ENCODE measurements at regions not wholly inside any gene's neighbourhood (a gene's known extent, or its start where the extent isn't known, plus 50 kb on each side); places are given as distances from the start of the nearest gene placed in this dataset.

GRCh38 chr6:22880686-22881433 is 311.5 kb downstream of the HDGFL1 start:
- peak overlapping the region; percentile 28 for H3K27ac ChIP-seq (ENCODE audit: low read depth, low read length)
- H3K27me3 ChIP-seq (ENCODE audit: control insufficient read depth in 3 of 3, insufficient read depth in 3 of 3, low read length in 3 of 3), result no peaks in the 10 kb centered on the region
- H3K9ac ChIP-seq (ENCODE audit: low read depth in 1 of 3, low read length in 3 of 3), result no peak overlapping the region
- no peaks in the 10 kb centered on the region for H3K9me3 ChIP-seq (ENCODE audit: control insufficient read depth in 3 of 3, low read length in 3 of 3)
- peaks cover 2 to 5% (median 5%) of the 10 kb centered on the region in 3 donors for H3K4me1 ChIP-seq (ENCODE audit: control insufficient read depth in 3 of 3, insufficient read depth in 3 of 3, low read length in 3 of 3)
- H3K36me3 ChIP-seq (ENCODE audit: control insufficient read depth in 3 of 3, insufficient read depth in 3 of 3, low read length in 3 of 3), result no peaks in the 10 kb centered on the region
- H3K4me3 ChIP-seq (ENCODE audit: low read length in 3 of 3), result no peak overlapping the region

GRCh38 chr6:22882581-22882980 is 313.2 kb downstream of the HDGFL1 start:
- Histone ChIP-seq H3K27ac (ENCODE audit: low read depth, low read length) (no peak overlapping the region), H3K27me3 (ENCODE audit: control insufficient read depth in 3 of 3, insufficient read depth in 3 of 3, low read length in 3 of 3) (no peaks in the 10 kb centered on the region), H3K4me1 (ENCODE audit: control insufficient read depth in 3 of 3, insufficient read depth in 3 of 3, low read length in 3 of 3) (peaks cover 2 to 5% (median 5%) of the 10 kb centered on the region in 3 donors), H3K36me3 (ENCODE audit: control insufficient read depth in 3 of 3, insufficient read depth in 3 of 3, low read length in 3 of 3) (no peaks in the 10 kb centered on the region), H3K9ac (ENCODE audit: low read depth in 1 of 3, low read length in 3 of 3) (no peak overlapping the region), H3K4me3 (ENCODE audit: low read length in 3 of 3) (no peak overlapping the region), H3K9me3 (ENCODE audit: control insufficient read depth in 3 of 3, low read length in 3 of 3) (no peaks in the 10 kb centered on the region)

GRCh38 chr6:22883061-22883717 is 313.8 kb downstream of the HDGFL1 start:
- Histone ChIP-seq H3K4me1 (ENCODE audit: control insufficient read depth in 3 of 3, insufficient read depth in 3 of 3, low read length in 3 of 3) (peaks cover 2 to 5% (median 5%) of the 10 kb centered on the region in 3 donors), H3K9ac (ENCODE audit: low read depth in 1 of 3, low read length in 3 of 3) (no peak overlapping the region), H3K4me3 (ENCODE audit: low read length in 3 of 3) (no peak overlapping the region), H3K27me3 (ENCODE audit: control insufficient read depth in 3 of 3, insufficient read depth in 3 of 3, low read length in 3 of 3) (no peaks in the 10 kb centered on the region), H3K27ac (ENCODE audit: low read depth, low read length) (no peak overlapping the region), H3K36me3 (ENCODE audit: control insufficient read depth in 3 of 3, insufficient read depth in 3 of 3, low read length in 3 of 3) (no peaks in the 10 kb centered on the region), H3K9me3 (ENCODE audit: control insufficient read depth in 3 of 3, low read length in 3 of 3) (no peaks in the 10 kb centered on the region)

GRCh38 chr6:22884456-22884855 is 315.1 kb downstream of the HDGFL1 start:
- Histone ChIP-seq H3K4me1 (ENCODE audit: control insufficient read depth in 3 of 3, insufficient read depth in 3 of 3, low read length in 3 of 3) (peaks cover 2 to 5% (median 5%) of the 10 kb centered on the region in 3 donors), H3K9ac (ENCODE audit: low read depth in 1 of 3, low read length in 3 of 3) (no peak overlapping the region), H3K9me3 (ENCODE audit: control insufficient read depth in 3 of 3, low read length in 3 of 3) (no peaks in the 10 kb centered on the region), H3K27ac (ENCODE audit: low read depth, low read length) (no peak overlapping the region), H3K36me3 (ENCODE audit: control insufficient read depth in 3 of 3, insufficient read depth in 3 of 3, low read length in 3 of 3) (no peaks in the 10 kb centered on the region), H3K4me3 (ENCODE audit: low read length in 3 of 3) (no peak overlapping the region), H3K27me3 (ENCODE audit: control insufficient read depth in 3 of 3, insufficient read depth in 3 of 3, low read length in 3 of 3) (no peaks in the 10 kb centered on the region)

- no peaks in the 10 kb centered on the region for H3K36me3 ChIP-seq (ENCODE audit: control insufficient read depth in 3 of 3, insufficient read depth in 3 of 3, low read length in 3 of 3)
- no peaks in the 10 kb centered on the region for H3K4me1 ChIP-seq (ENCODE audit: control insufficient read depth in 3 of 3, insufficient read depth in 3 of 3, low read length in 3 of 3)
- no peaks in the 10 kb centered on the region for H3K27me3 ChIP-seq (ENCODE audit: control insufficient read depth in 3 of 3, insufficient read depth in 3 of 3, low read length in 3 of 3)
- no peak overlapping the region for H3K9ac ChIP-seq (ENCODE audit: low read depth in 1 of 3, low read length in 3 of 3)
- no peaks in the 10 kb centered on the region for H3K9me3 ChIP-seq (ENCODE audit: control insufficient read depth in 3 of 3, low read length in 3 of 3)
- H3K27ac ChIP-seq (ENCODE audit: low read depth, low read length), result no peak overlapping the region
- H3K4me3 ChIP-seq (ENCODE audit: low read length in 3 of 3), result no peak overlapping the region
Observed at GRCh38 chr6:22886650-22887581, 317.6 kb downstream of the HDGFL1 start.

- Histone ChIP-seq H3K27me3 (ENCODE audit: control insufficient read depth in 3 of 3, insufficient read depth in 3 of 3, low read length in 3 of 3) (no peaks in the 10 kb centered on the region), H3K36me3 (ENCODE audit: control insufficient read depth in 3 of 3, insufficient read depth in 3 of 3, low read length in 3 of 3) (no peaks in the 10 kb centered on the region), H3K4me3 (ENCODE audit: low read length in 3 of 3) (no peak overlapping the region), H3K9me3 (ENCODE audit: control insufficient read depth in 3 of 3, low read length in 3 of 3) (no peaks in the 10 kb centered on the region), H3K4me1 (ENCODE audit: control insufficient read depth in 3 of 3, insufficient read depth in 3 of 3, low read length in 3 of 3) (no peaks in the 10 kb centered on the region), H3K9ac (ENCODE audit: low read depth in 1 of 3, low read length in 3 of 3) (no peak overlapping the region), H3K27ac (ENCODE audit: low read depth, low read length) (no peak overlapping the region)
Observed at GRCh38 chr6:22888163-22888752, 318.9 kb downstream of the HDGFL1 start.

- no peaks in the 10 kb centered on the region for H3K27me3 ChIP-seq (ENCODE audit: control insufficient read depth in 3 of 3, insufficient read depth in 3 of 3, low read length in 3 of 3)
- no peaks in the 10 kb centered on the region for H3K4me1 ChIP-seq (ENCODE audit: control insufficient read depth in 3 of 3, insufficient read depth in 3 of 3, low read length in 3 of 3)
- peak overlapping the region; percentile 54 for H3K27ac ChIP-seq (ENCODE audit: low read depth, low read length)
- no peak overlapping the region for H3K9ac ChIP-seq (ENCODE audit: low read depth in 1 of 3, low read length in 3 of 3)
- H3K9me3 ChIP-seq (ENCODE audit: control insufficient read depth in 3 of 3, low read length in 3 of 3), result no peaks in the 10 kb centered on the region
- H3K4me3 ChIP-seq (ENCODE audit: low read length in 3 of 3), result no peak overlapping the region
- no peaks in the 10 kb centered on the region for H3K36me3 ChIP-seq (ENCODE audit: control insufficient read depth in 3 of 3, insufficient read depth in 3 of 3, low read length in 3 of 3)
Observed at GRCh38 chr6:22891934-22892333, 322.6 kb downstream of the HDGFL1 start.

- H3K9ac ChIP-seq (ENCODE audit: low read depth in 1 of 3, low read length in 3 of 3), result no peak overlapping the region
Observed at GRCh38 chr6:22892452-22892851, 323.1 kb downstream of the HDGFL1 start.

GRCh38 chr6:22896696-22897095 is 327.3 kb downstream of the HDGFL1 start:
- Histone ChIP-seq H3K9ac (ENCODE audit: low read depth in 1 of 3, low read length in 3 of 3) (no peak overlapping the region), H3K4me3 (ENCODE audit: low read length in 3 of 3) (no peak overlapping the region), H3K4me1 (ENCODE audit: control insufficient read depth in 3 of 3, insufficient read depth in 3 of 3, low read length in 3 of 3) (no peaks in the 10 kb centered on the region), H3K36me3 (ENCODE audit: control insufficient read depth in 3 of 3, insufficient read depth in 3 of 3, low read length in 3 of 3) (no peaks in the 10 kb centered on the region), H3K27me3 (ENCODE audit: control insufficient read depth in 3 of 3, insufficient read depth in 3 of 3, low read length in 3 of 3) (no peaks in the 10 kb centered on the region), H3K27ac (ENCODE audit: low read depth, low read length) (no peak overlapping the region), H3K9me3 (ENCODE audit: control insufficient read depth in 3 of 3, low read length in 3 of 3) (no peaks in the 10 kb centered on the region)

More at GRCh38 chr6:22892452-22892851, 323.1 kb downstream of the HDGFL1 start:
- H3K27me3 ChIP-seq (ENCODE audit: control insufficient read depth in 3 of 3, insufficient read depth in 3 of 3, low read length in 3 of 3), result no peaks in the 10 kb centered on the region
- H3K4me1 ChIP-seq (ENCODE audit: control insufficient read depth in 3 of 3, insufficient read depth in 3 of 3, low read length in 3 of 3), result no peaks in the 10 kb centered on the region
- no peaks in the 10 kb centered on the region for H3K9me3 ChIP-seq (ENCODE audit: control insufficient read depth in 3 of 3, low read length in 3 of 3)
- H3K4me3 ChIP-seq (ENCODE audit: low read length in 3 of 3), result no peak overlapping the region
- peak overlapping the region; percentile 54 for H3K27ac ChIP-seq (ENCODE audit: low read depth, low read length)
- H3K36me3 ChIP-seq (ENCODE audit: control insufficient read depth in 3 of 3, insufficient read depth in 3 of 3, low read length in 3 of 3), result no peaks in the 10 kb centered on the region
